Ascending aorta (tissue), 2 donors: ENCODE measurements at regions not wholly inside any gene's neighbourhood (a gene's known extent, or its start where the extent isn't known, plus 50 kb on each side); places are given as distances from the start of the nearest gene placed in this dataset.

Experiments
- DNase-seq, 2 donors: peaks; one replicate each; pipeline ENCODE4 v3.0.0-alpha.2; 2019; ENCODE audit warnings: low spot score in 2 of 2
- H3K27ac ChIP-seq, 2 donors: fragments of 200-600 bp; sonication (generic); one replicate each; pipeline ENCODE4 v1.5.1; 2016 to 2017; ENCODE audit warnings: mild to moderate bottlenecking in 1 of 2
- H3K27me3 ChIP-seq: fragments of 200-600 bp; sonication (generic); one replicate; pipeline ENCODE4 v1.5.1; 2017
- H3K36me3 ChIP-seq, 2 donors: fragments of 200-600 bp; sonication (generic); one replicate each; pipeline ENCODE4 v1.5.1; 2016
- H3K4me1 ChIP-seq, 2 donors: fragments of 200-600 bp; sonication (generic); one replicate each; pipeline ENCODE4 v1.5.1; 2016 to 2017; ENCODE audit warnings: mild to moderate bottlenecking in 1 of 2
- H3K4me3 ChIP-seq, 2 donors: fragments of 200-600 bp; sonication (generic); one replicate each; pipeline ENCODE4 v1.5.1; 2016 to 2017; ENCODE audit warnings: mild to moderate bottlenecking in 1 of 2
- H3K9me3 ChIP-seq, 2 donors: fragments of 200-600 bp; sonication (generic); one replicate each; pipeline ENCODE4 v1.5.1; 2016
- intact Hi-C: fragments of 100-400 bp; cut with DNase I; formaldehyde crosslinking; loops from one replicate; pipeline ENCODE4 v1.15.1; 2023
- TF ChIP-seq, protein P1 (sequence below), 3 experiments: fragments of 200-600 bp in 2 of 3; fragments of 450-650 bp in 1 of 3; sonication (generic) in 2 of 3; IDR thresholded peaks; one replicate each; pipeline ENCODE4 v1.5.1; 2016 to 2019; ENCODE audit warnings: antibody characterized with exemption in 3 of 3, mild to moderate bottlenecking in 1 of 3, moderate library complexity in 1 of 3

DNA sequence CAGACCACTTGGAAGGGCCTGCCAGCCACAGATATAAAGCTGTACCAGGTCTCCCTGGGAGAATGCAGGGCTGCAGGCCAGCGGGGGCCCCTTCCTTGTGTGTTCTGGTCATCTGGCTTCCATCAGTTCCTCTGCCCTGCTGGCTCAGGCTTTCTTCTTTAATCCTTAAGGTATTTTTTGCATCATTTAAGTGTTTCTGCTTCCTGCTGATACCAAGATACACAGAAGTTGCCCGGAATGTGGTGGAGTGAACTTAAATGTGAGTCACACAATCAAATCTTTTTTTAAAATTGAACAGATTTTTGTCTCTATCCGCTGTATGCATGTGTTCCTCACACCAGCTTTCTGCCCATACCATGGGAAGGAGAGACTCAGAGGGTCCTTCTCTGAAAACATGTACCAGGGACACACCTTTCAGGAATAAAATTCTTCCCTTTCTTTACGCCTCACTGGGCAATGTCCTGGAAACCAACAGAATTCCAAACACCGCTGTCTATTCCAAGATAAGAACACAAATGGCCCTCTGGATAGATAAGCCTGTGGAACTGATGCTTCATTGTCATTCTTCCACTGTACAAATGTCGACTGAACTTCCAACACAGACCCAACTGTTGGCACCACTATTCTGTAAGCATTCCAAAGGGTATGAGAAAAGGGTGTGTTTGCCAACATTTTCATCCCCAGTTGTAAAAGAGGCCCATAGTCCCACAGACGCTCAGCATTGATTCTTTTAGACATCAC, 206.2 kb upstream of the MYLIP start:
- Histone ChIP-seq H3K4me3 (no peak overlapping the region), H3K27me3 (no peaks in the 10 kb centered on the region), H3K4me1 (peaks cover 0 to 9% of the 10 kb centered on the region in 2 donors), H3K36me3 (no peaks in the 10 kb centered on the region), H3K27ac (peak overlapping the region; percentile 37 to 40), H3K9me3 (no peaks in the 10 kb centered on the region)
- TF ChIP-seq, protein P1, sequence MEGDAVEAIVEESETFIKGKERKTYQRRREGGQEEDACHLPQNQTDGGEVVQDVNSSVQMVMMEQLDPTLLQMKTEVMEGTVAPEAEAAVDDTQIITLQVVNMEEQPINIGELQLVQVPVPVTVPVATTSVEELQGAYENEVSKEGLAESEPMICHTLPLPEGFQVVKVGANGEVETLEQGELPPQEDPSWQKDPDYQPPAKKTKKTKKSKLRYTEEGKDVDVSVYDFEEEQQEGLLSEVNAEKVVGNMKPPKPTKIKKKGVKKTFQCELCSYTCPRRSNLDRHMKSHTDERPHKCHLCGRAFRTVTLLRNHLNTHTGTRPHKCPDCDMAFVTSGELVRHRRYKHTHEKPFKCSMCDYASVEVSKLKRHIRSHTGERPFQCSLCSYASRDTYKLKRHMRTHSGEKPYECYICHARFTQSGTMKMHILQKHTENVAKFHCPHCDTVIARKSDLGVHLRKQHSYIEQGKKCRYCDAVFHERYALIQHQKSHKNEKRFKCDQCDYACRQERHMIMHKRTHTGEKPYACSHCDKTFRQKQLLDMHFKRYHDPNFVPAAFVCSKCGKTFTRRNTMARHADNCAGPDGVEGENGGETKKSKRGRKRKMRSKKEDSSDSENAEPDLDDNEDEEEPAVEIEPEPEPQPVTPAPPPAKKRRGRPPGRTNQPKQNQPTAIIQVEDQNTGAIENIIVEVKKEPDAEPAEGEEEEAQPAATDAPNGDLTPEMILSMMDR (IDR thresholded peaks at IDR 0.05): no peak
- no peak for DNase-seq
- intact Hi-C loops: no loop called here

DNA sequence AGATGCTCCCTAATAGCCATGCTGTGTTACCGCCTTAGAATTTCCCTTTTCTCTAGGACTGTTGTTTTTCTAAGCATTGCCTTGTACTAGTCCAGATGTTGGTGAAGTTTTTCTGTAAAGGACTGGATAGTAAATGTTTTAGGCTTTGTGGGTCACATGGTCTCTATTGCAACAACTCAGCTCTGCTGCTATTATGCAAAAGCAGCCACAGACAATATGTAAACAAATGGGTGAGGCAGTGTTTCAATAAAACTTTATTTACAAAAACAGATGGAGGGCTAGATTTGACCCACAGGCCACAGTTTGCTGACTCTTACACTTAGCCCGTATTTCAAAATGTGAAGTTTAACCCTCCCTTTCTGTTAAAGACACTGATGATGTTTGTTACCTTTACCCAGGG, 207.6 kb upstream of the MYLIP start:
- intact Hi-C loops: no loop called here
- no peak overlapping the region for H3K27ac ChIP-seq
- no peaks in the 10 kb centered on the region for H3K36me3 ChIP-seq
- TF ChIP-seq, protein P1 (IDR thresholded peaks at IDR 0.05): no peak
- no peaks in the 10 kb centered on the region for H3K27me3 ChIP-seq
- no peak overlapping the region for H3K4me3 ChIP-seq
- no peaks in the 10 kb centered on the region for H3K9me3 ChIP-seq
- DNase-seq: no peak
- H3K4me1 ChIP-seq: peaks cover 0 to 8% of the 10 kb centered on the region in 2 donors

DNA sequence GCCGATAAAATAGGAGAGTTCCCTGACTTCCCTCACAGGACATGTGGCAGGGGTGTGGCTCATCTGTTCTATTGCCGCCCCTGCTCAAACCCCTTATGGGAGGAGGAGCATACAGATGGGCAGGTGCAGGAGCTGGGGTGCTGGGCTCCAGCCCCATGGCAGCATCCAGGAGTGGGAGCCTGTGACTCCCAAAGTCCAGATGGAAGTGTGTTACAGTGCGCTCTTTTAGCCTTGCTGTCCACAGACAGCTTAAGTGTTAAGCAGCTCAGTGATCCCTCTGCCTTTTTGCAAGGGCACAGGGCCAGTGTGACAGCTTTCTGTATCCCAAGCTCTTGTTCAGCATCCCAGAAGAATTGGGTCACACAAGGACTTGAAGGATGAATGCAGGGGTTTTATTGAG, 212.3 kb upstream of the MYLIP start:
- DNase-seq: no peak
- intact Hi-C loops: no loop called here
- Histone ChIP-seq H3K36me3 (no peaks in the 10 kb centered on the region), H3K4me3 (no peak overlapping the region), H3K27me3 (no peaks in the 10 kb centered on the region), H3K9me3 (no peaks in the 10 kb centered on the region), H3K4me1 (no peaks in the 10 kb centered on the region), H3K27ac (no peak overlapping the region)
- TF ChIP-seq, protein P1 (IDR thresholded peaks at IDR 0.05): no peak

DNA sequence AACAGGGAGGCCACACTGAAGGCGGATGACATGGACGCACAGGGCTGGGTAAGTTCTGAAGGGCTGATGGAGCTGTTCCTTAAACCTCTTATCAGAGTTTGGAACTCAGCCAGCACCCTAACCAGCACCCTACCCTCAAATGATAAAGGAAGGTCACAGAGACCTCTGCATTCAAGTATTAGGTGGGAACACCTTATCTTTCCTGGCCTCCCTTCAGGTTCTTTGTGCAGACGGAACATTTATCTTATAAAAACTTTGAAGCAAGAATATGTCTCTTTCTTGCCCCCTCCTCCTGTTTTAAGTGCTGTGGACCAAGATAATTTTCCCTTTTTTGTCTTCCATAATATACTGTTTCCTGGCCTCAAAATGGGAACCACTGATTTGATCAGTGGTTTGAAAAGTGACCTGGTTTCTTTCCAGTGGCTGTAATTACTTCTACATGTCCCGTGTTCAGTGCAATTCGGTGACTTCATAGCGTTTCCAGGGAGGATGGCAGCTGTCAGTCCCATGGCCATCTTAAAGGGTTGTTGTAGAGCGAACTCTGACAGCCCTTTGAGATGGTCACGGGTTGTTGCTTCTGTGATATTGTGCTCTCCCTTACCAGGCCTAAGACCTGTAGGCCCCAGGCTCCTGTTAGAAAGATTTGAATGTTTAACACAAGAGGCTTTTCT, 213.2 kb upstream of the MYLIP start:
- no peaks in the 10 kb centered on the region for H3K9me3 ChIP-seq
- no peak overlapping the region for H3K27ac ChIP-seq
- TF ChIP-seq, protein P1 (IDR thresholded peaks at IDR 0.05): no peak
- DNase-seq: no peak
- no peaks in the 10 kb centered on the region for H3K4me1 ChIP-seq
- intact Hi-C loops: no loop called here
- no peaks in the 10 kb centered on the region for H3K36me3 ChIP-seq
- H3K4me3 ChIP-seq: no peak overlapping the region
- H3K27me3 ChIP-seq: no peaks in the 10 kb centered on the region

DNA sequence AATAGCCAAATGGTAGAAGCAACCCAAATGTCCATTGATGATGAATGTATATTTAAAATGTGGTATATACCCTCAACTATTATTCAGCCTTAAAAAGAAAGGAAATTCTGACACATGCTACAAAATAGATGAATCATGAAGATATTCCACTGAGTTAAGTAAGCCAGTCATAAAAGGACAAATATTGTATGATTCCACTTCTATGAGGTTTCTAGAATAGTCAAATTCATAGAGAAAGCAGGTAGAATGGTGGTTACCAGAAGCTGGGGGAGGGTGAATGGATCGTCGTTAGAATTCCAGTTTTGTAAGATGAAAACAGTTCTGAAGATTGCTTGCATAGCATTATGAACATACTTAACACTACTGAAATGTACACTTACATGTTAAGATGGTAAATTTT, 214.3 kb upstream of the MYLIP start:
- Histone ChIP-seq H3K36me3 (no peaks in the 10 kb centered on the region), H3K27ac (no peak overlapping the region), H3K9me3 (no peaks in the 10 kb centered on the region), H3K27me3 (no peaks in the 10 kb centered on the region), H3K4me1 (no peaks in the 10 kb centered on the region), H3K4me3 (no peak overlapping the region)
- intact Hi-C loops: no loop called here
- TF ChIP-seq, protein P1 (IDR thresholded peaks at IDR 0.05): no peak
- DNase-seq: no peak
